GM18502 (cell line): ENCODE measurements at regions not wholly inside any gene's neighbourhood (a gene's known extent, or its start where the extent isn't known, plus 50 kb on each side); places are given as distances from the start of the nearest gene placed in this dataset.

Experiments
- ATAC-seq: cut with Tn5 transposase; IDR thresholded peaks from one replicate; pipeline ENCODE4 v1.9.1; 2021; ENCODE audit warnings: mild to moderate bottlenecking; ENCODE audit not compliant: unreplicated experiment, poor library complexity

GRCh38 chr7:46213154-46213537 lies 292.1 kb upstream of the IGFBP3 start:
- no peak for ATAC-seq

GRCh38 chr7:46212425-46213153 lies 291.5 kb upstream of the IGFBP3 start:
- no peak for ATAC-seq

DNA sequence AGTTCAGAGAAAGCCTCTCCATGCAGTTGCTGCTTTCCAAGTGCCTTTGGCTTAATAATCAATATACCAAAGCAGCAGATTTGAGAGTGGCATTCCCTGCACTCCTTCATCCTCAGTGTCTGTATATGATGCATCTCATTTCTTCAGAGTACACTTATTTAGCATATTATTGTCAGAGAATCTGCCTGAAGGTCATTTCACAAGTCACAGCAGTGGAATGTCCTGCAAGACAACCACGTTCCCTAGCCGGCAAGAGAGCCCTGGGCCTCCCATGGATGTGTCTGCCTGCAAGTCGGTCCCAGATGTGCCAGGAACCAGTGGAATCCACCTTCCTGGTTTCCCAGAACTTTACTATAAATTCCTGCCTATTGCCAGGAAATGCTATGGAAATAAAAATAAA lies 289.4 kb upstream of the IGFBP3 start:
- ATAC-seq: no peak

DNA sequence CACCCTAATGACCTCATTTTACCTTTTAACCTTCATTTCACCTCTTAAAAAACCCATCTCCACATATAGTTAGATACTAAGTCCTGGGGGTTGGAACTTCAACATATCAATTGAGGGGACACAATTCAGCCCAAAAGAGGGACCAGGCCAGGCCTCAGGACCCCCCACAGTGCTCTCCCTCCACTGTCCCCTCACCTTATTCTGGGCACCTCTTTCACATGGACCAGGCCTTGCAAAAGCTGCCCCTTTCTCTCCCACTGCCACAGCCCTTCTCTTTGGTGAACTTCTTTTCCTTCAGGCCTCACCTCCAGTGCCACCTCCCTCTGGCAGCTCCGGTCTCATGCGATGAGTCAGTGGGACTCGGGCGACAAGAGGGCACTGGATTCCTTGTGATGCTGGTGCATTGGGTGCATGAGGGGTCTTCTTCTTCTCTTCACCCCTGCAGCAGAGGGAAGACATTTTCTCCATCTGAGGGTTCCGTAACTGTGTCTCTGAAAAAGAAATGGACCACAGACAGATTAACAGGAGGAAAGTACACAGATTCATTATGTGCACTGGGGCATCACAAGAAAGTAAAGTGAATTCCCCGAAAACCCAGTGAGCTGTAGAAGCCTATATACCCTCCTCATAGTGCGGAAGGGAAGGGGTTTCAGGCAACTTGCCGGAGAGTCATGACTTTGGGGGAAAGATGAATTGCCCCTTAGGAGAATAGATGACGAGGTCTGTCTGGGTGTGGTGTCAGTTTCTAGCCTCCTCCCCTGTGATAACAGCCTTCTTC lies 288.7 kb upstream of the IGFBP3 start:
- ATAC-seq: no peak

GRCh38 chr7:46208635-46209525 lies 287.8 kb upstream of the IGFBP3 start:
- no peak for ATAC-seq

DNA sequence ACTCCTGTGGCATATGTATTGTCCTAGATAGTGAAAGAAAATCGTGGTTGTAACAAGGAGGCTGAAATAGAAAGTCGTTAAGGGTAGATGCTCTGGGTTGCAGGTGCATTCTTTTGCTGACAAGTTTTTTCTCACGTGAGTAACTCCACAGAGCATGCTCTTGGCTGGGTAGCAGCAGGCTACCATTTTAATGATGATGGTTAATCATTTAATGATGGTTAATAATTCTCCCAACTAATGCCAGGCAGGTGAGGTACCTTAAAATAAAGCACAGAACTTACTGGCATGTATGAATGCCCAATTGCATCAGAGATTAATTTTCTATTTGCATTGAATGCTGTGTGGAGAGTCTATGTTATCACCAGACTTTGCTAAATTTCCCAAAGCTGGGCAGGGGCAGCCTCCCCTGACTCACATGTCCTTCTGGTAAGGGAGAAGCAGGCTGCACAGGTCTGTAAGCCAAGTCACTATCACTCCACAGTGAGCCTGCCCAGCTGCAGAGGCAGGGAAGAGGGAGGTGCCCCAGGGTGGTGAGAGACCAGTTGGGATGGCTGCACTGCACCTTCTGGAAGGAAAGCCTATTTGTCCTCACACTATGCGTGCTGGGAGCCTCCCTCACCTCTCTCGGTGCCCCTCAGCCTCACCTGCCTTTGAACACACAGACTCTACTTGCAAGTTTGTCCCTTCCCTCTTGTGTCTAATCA lies 287.0 kb upstream of the IGFBP3 start:
- ATAC-seq: no peak

- ATAC-seq: peak; percentile 59
Observed at GRCh38 chr7:46206476-46207060, 285.5 kb upstream of the IGFBP3 start.

DNA sequence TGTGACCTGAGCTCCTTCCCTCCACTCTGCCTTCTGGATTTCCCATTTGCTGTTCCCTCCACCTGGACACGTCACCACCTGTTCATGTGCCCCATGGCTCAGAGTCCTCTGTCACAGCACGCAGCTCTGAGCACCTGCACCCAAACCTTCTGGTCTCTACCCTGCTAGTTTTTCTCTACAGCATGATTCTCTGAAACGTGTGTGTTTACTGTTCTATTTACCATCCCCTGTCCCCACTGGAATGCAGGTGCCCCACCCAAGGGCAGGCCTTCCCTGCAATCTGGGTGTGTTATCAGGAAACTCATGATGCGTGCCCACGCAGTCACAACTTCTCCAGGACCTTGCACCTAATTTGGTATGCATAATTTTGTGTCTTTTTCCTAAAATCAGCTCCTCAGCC lies 284.4 kb upstream of the IGFBP3 start:
- no peak for ATAC-seq

DNA sequence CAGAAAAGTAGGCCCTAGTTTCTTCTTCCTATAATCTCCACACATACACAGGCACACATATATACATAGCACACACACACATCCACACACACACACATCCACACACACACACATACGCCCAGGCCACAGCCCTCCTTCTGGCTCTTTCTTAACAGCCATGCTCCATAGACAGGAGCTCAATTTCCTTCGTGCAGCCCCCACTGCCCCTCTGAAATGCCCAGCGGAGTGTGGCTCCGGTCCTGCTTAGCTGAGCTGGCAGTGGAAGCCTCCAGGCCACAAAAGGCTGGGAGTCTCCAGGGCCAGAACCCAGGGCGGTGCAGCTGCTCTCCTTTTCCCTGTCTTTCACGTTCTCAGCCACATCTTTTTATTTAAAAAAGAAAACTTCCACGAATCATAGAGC lies 282.9 kb upstream of the IGFBP3 start:
- no peak for ATAC-seq

DNA sequence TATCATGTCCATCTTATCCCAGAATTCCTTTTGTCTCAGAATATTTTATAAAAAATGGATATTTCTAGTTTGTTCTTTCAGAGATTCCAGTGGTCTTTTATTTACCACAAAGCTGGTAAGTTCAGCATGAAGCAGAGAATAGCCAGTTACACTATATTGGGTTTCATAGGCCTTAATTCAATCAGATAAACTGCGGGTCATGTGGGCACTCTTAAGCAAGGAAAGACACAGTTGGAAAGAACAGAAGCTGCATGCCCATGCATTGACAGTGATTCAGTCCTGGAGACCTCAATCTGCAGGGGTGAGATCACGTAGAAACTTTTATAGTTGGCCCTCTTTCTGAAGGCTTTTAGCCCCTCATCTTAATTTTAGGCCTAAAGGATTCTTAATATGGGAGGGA lies 281.3 kb upstream of the IGFBP3 start:
- no peak for ATAC-seq

- no peak for ATAC-seq
Observed at GRCh38 chr7:46201961-46202360, 280.9 kb upstream of the IGFBP3 start.

GRCh38 chr7:46198701-46199100 lies 277.6 kb upstream of the IGFBP3 start:
- ATAC-seq: no peak

DNA sequence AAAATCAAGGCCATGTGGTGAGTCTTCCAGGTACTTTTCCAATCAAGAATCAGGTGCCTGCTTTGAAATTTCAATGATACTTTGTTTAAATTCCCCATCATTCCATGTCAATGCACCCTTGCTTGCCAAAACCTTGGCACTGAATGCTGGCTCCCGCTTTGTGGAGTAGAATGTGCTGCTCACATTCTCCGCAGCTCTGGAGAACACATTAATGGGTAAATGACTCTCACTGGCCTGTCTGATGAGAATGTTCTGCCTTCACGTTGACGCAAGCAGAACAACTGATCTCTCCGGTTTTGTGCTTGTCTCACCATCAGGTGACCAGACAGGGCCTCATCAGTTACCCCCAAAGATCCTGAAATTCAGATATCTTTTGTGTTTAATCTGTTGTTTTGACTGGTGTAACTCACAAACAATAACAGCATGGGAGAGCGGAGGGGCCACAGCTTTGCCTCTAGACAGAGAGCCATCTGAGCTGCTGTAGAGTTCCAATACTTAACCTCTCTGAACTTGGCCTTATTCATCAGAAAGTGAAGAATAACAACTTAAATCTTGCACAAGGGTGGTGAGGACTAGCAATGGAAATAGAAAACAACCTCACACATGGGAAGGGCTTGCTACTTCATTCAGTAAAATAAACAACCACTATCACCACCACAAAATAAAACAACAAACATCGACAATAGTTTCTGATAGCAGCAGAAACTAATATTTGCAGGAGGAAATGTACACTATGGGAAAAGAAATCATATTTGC lies 276.9 kb upstream of the IGFBP3 start:
- no peak for ATAC-seq

DNA sequence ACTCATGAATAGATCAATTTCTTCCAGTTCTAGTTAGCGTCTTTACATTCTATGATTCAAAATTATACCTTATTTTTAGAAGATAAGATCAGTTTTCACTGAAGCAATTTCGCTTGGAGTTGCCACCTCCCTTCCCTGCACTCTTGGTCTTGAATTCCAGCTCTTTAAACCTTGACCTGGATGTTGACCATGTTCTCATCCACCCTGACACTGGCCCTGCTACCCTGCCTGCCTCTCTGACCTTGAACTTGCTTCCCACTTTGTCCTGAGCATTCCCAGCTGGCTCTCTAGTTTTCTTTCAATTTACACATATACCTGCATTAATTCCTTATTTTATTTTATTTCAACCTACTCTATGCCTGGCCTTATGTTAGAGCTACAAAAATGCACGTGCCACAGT lies 274.9 kb upstream of the IGFBP3 start:
- no peak for ATAC-seq

GRCh38 chr7:46192271-46192670 lies 271.2 kb upstream of the IGFBP3 start:
- no peak for ATAC-seq

DNA sequence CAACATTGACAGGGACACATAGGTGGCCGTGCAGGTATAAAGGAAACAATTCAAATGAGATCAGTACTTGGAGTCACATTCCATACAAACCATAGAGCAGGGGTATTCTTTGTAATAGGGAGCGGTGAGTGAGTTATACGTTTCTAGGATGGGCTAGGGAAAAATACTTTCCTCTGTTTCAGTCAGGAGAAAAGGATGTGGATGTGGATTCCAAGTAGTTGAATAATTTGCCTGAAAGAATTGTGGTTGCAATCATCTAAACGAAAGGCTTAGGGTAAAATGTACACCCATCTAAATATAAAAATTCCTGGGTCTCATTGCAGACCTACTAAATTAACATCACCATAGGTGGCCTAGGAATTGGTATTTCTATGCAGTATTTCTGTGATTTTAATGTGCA lies 270.7 kb upstream of the IGFBP3 start:
- ATAC-seq: no peak

DNA sequence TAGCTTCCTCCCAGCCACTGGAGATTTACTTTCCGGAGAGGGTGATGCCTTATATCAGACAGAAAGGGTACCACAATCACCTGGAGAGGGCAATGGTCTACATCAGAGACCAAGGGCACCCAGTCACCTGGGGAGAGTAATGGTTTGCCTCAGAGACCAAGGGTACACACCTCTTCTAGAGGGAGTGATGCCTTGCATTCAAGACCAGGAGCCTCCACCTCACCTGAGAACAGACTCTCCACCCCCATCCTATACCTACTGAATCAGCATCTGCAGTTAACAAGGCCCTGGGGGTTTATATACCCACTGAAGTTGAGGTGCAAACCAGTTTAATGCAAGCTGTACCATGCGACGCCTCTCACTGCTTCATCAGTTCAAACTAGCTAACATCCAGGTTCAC lies 270.2 kb upstream of the IGFBP3 start:
- ATAC-seq: no peak

- no peak for ATAC-seq
Observed at GRCh38 chr7:46189255-46189790, 268.3 kb upstream of the IGFBP3 start.

DNA sequence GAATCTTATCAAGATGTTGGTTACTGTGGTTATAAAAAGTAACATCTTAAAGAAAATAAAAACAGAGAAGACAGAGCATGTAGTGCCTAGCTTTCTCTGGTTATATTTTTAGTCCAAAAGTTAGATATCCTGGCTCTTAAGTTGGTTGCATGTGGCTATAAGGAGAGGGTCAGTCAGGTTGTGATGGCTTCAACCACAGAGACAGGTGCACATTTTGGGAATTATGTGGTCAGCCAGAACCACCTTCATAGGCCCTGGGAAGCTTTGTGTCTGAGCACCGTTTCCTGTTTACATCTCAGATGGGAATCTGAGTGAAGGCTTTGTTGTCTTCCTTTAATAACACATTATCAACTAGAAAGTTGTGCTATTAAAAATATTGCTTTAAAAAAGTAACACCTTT lies 265.1 kb upstream of the IGFBP3 start:
- ATAC-seq: no peak
